HPDE6-E6E7 (cell line): ENCODE measurements at regions not wholly inside any gene's neighbourhood (a gene's known extent, or its start where the extent isn't known, plus 50 kb on each side); places are given as distances from the start of the nearest gene placed in this dataset.
"Not testable (repeated sequence)": the region's sequence is repeated elsewhere in the genome, so short reads cannot be mapped to it uniquely, and the experiment has no call there.

ENCODE experiments used
- DNase-seq: peaks from one replicate; pipeline ENCODE4 v3.0.0; 2011; ENCODE audit warnings: missing footprints; ENCODE audit errors: extremely low spot score

DNA sequence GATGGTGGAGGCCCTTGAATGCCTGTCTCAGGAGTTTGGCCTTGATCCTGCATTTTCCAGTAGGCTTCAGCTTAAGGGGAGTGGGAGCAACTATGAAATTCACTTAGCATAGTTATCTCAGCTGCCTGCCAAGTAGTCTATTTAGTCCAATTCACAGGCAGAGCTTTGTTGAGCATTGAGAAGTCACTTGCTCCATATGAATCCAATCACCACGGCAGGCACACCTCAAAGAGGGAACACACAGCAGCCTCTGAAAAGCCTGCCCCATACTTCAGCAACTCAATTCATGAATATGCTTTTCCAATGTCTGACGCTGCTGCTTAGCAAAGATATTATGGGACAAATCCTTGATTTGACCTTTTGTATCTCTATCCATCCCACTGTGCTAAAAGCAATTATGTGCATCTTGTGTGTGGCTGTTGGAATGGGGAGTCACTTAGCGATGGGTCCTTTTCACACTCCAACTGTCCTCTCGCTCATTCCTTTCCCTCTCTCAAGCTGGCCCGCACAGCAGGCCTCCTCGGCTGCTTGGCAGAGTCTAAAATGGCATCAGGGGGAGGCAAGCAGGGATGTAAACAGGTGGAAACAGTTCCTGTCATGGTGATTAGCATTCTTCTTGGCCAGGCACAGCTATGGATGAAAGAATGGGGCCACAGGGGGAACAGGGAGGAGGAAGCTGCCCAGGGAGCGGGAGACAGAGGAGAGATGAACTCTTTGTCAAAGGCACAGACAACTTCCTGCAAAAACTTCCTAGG lies 56.0 kb upstream of the LRPPRC start:
- DNase-seq = no peak

DNA sequence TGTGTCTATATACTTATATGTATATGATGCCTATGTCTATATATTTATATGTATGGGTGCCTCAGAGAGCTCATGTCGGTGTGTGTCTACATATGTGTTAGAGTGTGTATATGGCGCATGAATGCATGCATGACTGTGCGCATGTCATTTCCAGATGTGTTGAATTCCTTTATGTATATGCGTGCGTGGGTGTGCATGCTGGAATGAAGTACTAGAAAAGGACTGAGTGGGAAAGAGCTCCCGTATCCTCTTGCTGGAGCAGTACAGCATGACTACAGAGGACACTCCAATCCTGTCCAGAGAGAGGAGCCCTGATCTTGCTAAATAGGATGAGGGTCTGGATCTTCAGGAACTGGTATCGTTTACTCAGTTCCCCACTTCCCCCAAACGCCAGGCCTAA lies 56.8 kb upstream of the LRPPRC start:
- no peak for DNase-seq

DNA sequence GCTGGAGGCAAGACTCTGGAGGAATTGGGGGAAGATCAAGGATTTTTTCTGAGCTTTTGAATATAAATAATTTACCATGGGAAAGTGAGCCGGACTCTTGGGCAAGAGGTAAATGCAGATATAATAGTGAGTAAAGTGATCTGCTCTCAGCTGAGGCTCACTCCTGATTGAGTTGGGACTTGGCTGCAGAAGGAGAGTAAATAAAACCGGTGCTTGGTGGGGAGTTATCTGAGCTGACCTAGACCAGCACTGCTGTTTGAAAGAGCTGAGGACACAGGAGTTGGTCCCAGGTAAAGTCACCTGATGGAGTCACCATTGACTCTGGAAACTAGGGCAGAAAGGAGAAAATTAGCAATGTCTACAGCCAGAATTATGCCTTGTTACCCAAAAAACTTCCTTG lies 57.3 kb upstream of the LRPPRC start:
- DNase-seq = no peak

DNA sequence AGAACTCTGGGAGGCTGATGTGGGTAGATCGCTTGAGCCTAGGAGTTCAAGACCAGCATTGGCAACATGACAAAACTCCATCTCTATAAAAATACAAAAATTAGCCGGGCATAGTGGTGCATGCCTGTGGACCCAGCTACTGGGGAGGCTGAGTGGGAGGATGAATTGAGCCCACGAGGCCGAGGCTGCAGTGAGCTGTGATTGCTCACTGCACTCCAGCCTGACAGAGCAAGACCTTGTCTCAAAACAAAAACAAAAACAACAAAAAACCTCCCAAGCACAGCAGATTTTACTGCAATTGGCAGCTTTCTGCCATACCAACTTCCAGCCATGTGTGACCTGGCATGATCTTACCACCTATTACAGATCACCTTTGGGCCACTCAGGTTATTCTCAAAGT lies 57.7 kb upstream of the LRPPRC start:
- DNase-seq = no peak

DNA sequence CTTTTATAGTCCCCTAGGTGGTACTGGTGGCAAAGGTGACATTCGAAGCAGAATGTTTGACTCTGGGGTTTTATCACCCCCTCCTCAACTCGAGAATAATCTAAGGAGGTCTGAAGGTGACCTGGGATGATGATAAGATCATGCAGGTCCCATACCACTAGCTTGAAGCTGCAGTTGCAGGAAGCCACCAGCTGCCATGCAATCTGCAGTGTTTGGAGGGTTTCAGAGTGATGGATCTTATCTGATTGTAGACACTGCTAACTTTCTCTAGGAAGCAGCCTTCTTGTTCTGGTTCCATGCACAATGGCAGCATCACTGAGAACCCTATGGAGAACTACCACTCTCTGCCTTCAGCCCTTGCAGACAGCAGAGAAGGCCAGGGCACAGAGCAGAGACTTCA lies 59.4 kb upstream of the LRPPRC start:
- DNase-seq = no peak

DNA sequence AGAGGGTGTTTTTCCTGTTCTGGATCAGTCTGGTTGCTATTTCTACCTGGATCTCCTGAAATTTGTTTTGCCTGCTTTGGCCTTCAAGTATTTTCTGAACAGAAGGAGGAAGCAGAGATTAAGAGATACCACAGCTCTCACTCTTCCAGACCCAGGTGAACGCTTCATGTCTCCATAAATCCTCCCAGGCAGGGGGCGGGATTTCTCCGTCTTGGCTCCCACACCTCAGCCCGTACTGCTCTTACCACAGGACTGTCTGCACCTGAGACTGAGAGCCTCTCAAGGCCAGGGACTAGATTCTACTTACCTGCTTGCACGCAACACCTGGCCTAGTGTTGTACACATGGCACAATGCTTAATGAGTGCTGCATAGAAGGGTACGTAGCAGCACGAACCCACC lies 59.9 kb upstream of the LRPPRC start:
- DNase-seq = no peak

DNA sequence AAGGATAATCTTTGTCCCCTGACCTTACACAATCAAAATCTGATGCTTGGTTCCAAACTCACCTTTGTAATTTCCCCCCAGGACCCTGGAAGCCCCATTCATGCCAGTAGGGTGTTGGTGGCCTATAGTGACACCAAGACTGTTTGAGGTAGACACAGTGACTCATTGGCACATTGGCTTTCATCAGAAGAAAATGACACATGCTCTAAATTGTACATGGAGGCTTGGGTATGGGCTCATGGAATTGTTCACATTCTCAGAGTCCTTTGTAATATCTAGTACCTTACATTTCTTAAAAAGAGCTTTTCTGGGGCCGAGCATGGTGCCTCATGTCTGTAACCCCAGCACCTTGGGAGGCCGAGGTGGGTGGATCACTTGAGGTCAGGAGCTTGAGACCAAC lies 61.2 kb upstream of the LRPPRC start:
- DNase-seq = no peak

DNA sequence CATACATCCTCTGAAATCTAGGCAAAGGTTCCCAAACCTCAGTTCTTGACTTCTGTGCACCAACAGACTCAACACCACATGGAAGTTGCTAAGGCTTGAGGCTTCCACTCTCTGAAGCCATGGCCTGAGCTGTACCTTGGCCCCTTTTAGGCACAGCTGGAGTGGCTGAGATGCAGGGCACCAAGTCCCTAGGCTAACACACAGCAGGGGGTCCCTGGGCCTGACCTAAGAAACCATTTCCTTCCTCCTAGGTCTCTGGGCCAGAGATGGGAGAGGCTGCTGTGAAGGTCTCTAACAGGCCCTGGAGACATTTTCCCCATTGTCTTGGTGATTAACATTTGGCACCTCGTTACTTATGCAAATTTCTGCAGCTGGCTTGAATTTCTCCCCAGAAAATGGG lies 64.5 kb upstream of the LRPPRC start:
- not testable (repeated sequence) for DNase-seq

DNA sequence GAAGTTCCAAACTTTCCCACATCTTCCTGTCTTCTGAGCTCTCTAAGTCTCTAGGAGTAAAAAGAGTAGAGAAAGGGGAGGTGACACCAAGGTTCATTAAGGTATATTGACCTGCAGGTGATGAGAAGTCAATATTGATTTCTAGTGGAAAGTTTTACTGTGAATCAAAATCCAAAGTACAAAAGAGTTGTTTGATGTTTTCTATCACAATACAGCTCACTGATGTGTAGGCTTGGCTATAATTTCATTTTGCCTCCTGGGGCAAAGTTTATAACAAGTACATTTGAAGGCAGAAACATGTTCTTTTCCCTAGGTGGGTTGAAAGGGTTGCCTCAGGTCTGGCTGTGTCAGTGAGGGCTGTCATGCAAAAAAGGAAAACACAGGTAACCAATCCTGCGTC lies 65.2 kb upstream of the LRPPRC start:
- DNase-seq = no peak

DNA sequence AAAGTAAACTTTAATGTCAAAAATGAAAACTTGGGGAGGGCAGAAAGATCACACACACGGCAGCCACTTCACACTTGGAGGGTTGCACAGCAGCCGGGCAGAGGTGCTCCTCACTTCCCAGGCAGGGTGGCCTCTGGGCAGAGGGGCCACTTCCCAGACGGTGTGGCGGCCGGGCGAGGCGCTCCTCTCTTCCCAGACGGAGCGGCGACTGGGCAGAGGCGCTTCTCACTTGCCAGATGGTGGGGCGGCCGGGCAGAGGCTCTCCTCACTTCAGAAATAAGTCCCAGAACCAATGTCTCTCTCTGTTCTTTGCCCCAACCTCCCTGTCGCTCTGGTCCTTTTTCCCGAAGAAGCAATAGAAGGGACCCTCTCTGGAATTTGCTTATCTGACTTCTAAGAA lies 65.7 kb upstream of the LRPPRC start:
- no peak for DNase-seq

DNA sequence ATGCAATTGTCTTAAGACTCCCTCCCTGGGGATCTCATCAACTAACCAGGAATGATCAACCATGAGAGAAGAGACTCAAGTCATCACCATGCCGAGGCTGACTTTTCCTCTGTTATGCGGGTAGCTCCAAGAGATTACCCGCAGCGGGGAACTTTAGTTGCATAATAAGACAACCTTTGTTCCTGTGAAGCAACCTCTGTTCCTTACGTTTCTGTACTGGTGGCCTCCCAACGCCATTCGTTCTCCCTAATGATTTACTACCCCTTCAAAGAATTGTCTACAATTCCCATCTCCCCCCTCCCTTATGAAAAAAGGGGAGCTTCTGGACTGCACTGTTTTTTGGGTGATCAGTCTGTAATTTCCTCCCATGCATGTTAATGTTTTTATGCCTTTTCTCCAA lies 66.1 kb upstream of the LRPPRC start:
- no peak for DNase-seq

DNA sequence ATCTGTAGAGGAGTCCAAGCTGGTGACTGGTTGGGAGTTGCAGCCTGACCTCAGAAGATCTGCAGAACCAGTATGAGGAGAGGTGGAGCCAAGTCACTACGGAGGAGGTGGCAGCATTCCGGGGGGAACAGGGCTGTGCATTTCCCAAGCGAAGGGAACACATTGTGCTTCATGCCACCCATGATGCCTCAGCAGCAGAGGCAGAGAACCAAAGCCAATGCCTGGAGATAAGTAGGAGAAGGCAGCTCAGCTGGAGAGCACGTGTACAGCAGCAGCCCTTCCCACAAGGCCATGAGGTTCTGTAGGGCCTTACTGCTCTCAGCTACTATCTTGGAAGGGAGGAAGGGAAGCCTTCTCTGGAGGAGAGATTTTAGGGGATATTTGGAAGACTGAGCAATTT lies 67.2 kb upstream of the LRPPRC start:
- DNase-seq = no peak

DNA sequence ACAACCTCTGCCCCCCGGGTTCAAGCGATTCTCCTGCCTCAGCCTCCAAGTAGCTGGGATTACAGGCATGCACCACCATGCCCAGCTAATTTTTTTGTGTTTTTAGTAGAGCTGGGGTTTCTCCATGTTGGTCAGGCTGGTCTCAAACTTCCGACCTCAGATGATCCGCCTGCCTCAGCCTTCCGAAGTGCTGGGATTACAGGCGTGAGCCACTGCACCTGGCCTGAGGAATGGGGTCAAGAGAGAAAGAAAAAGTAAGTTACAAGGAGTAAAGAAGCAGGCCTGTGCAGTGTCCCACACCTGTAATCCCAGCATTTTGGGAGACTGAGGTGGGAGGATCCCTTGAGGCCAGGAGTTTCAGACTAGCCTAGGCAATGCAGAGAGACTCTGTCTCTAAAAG lies 68.5 kb upstream of the LRPPRC start:
- not testable (repeated sequence) for DNase-seq

DNA sequence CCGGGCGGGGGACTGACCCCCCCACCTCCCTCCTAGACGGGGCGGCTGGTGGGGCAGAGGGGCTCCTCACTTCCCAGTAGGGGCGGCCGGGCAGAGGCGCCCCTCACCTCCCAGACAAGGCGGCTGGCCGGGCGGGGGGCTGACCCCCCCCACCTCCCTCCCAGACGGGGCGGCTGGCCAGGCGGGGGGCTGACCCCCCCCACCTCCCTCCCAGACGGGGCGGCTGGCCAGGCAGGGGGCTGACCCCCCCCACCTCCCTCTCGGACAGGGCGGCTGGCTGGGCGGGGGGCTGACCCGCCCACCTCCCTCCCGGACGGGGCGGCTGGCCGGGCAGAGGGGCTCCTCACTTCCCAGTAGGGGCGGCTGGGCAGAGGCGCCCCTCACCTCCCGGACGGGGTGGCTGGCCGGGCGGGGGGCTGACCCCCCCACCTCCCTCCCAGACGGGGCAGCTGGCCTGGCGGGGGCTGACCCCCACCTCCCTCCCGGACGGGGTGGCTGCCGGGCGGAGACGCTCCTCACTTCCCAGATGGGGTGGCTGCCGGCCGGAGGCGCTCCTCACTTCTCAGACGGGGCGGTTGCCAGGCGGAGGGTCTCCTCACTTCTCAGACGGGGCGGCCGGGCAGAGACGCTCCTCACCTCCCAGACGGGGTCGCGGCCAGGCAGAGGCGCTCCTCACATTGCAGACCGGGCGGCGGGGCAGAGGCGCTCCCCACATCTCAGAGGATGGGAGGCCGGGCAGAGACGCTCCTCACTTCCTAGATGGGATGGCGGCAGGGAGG lies 71.4 kb upstream of the LRPPRC start:
- DNase-seq = not testable (repeated sequence)

DNA sequence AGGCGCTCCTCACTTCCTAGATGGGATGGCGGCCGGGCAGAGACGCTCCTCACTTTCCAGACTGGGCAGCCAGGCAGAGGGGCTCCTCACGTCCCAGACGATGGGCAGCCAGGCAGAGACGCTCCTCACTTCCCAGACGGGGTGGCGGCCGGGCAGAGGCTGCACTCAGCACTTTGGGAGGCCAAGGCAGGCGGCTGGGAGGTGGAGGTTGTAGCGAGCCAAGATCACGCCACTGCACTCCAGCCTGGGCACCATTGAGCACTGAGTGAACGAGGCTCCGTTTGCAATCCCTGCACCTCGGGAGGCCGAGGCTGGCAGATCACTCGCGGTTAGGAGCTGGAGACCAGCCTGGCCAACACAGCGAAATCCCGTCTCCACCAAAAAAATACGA lies 72.0 kb upstream of the LRPPRC start:
- DNase-seq = not testable (repeated sequence)

DNA sequence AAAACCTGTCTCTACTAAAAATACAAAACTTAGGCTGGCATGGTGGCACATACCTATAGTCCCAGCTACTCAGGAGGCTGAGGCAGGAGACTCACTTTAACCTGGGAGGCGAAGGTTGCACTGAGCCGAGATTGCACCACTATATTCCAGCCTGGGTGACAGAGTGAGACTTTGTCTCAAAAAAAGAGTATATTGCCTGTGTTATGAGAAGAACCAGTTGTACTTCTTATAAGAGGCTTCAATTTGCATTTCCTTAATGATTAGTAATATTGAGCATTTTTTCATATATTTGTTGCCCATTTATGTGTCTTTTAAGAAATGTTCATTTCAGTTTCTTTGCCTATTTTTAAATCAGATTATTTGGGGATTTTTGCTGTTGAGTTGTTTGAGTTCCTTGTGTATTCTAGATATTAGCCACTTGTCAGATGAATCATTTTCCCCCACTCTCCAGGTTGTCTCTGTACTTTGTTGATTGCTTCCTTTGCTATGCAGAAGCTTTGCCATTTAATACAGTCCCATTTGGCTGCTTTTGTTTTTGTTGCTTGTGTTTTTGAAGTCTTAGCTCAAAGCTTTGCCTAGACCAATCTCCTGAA lies 75.8 kb upstream of the LRPPRC start:
- DNase-seq = no peak

DNA sequence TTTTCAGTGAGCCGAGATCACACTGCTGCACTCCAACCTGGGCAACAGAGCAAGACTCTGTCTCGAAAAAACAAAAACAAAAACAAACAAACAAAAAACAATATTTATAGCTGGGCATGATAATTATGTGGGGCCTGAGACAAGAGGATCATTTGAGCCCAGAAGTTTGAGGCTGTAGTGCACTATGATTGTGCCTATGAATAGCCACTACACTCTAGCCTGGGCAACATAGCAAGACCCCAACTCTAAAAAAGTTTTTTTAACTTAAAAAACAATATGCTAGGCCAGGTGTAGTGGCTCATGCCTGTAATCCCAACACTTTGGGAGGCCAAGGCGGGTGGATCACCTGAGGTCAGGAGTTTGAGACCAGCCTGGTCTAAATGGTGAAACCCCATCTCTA lies 77.9 kb upstream of the LRPPRC start:
- not testable (repeated sequence) for DNase-seq

DNA sequence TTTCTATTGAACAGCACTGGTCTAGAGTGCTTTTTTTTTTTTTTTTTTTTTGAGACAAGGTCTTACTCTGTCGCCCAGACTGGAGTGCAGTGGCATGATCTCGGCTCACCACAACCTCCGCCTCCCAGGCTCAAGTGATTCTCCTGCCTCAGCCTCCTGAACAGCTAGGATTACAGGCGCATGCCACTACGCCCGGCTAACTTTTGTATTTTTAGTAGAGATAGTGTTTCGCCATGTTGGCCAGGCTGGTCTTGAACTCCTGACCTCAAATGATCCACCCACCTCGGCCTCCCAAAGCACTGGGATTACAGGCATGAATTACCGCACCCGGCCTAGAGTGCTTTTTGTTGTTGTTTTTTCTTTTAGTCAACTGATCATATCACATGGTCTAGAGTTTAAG lies 79.0 kb upstream of the LRPPRC start:
- DNase-seq = not testable (repeated sequence)

DNA sequence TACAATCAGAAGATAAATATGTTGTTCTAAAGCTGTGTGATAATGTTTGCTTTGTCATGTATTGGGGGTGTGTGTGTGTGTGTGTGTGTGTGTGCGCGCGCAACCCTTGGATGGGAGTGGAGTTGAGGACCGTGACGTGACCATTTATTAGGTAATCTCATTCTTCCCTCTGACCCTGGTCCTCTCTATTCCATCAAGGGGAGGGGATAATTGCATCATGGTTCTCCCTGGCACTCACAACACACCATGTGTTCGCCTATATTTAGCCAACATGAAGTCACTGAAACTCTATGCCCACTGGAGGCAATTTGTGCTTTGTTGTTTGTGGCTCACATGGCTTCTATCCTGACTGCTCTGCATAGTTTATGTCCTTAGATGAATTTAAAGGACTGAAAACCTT lies 79.8 kb upstream of the LRPPRC start:
- DNase-seq = no peak

DNA sequence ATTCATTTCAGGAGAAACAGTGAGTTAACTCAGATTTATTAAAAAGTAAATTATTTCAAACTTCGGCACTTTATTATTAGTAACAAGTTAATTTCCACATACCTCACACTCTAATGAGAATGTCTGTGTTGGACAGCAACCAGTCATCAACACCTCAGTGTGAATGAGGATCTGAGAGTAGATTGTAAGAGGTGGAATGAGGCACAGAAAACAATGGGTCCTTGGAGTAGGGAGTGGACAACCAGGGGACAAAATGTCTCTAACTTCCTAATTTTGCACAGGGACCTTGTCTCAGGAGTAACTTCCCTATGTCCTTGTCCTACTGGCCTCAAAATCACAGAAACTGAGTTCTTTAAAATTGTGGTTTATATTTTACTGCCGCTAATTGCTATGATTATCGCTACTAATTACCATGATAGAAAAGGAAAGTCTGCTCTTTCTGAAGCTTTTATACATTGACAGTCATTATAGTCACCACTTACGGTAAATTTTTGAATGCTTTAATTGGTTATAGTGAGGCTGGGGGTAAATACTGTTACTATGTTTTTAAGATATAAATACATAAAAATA lies 82.2 kb upstream of the LRPPRC start:
- no peak for DNase-seq

DNA sequence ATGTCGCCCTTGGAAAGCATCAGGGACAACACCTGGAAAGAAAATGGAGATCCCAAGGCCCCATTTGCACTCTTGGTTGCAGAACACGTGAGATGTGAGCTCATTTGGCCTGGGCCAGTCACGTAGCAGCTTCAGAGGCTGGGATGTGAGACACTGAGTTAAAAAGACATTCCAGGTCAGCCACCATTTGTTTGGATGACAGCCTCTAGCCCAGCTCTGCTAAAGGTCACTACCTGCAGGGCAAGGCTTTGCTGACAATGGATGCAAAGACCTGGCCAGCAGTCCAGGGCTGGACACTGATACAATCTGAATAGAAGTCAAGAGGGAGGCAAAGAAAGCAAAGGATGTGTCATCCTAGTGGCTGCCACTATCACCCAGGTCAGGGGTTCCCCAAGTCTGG lies 83.9 kb upstream of the LRPPRC start:
- DNase-seq = no peak

DNA sequence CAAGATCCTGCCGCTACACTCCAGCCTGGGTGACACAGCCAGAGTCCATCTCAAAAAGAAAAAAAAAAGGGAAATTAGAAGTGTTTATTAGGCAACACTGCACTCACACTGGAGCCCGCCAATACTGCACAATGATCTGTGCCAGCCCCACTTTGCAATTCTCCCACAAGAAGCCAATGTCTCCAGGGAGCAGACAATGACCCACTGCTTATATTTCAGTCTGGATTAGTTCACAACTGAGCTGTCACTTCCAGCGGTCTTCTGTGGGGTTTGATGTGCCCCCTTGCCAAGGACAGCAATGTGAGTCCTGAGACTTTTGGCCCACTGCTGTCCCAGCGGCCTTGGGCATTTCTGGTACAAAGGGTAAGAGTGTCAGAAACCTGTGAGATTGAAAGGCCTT lies 85.6 kb upstream of the PPM1B start:
- no peak for DNase-seq

DNA sequence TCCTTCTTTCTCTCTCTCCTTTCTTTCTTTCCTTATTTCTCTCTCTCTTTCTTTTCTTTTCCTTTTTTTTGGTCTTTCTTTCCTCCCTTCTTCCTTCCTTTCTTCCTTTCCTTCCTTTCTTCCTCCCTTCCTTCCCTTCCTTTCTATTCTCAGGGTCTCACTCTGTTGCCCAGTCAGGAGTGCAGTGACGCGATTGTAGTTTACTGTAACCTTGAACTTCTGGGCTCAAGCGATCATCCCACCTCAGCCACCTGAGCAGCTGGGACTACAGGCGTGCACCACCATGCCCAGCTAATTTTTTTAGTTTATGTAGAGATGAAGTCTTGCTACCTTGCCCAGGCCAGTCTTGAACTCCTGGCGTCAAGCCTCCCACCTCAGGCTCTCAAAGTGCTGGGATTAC lies 83.8 kb upstream of the PPM1B start:
- DNase-seq = no peak
